ENCODE measurements at regions not wholly inside any gene's neighbourhood (a gene's known extent, or its start where the extent isn't known, plus 50 kb on each side); places are given as distances from the start of the nearest gene placed in this dataset.
"Not testable (repeated sequence)": the region's sequence is repeated elsewhere in the genome, so short reads cannot be mapped to it uniquely, and the experiment has no call there.

DNA sequence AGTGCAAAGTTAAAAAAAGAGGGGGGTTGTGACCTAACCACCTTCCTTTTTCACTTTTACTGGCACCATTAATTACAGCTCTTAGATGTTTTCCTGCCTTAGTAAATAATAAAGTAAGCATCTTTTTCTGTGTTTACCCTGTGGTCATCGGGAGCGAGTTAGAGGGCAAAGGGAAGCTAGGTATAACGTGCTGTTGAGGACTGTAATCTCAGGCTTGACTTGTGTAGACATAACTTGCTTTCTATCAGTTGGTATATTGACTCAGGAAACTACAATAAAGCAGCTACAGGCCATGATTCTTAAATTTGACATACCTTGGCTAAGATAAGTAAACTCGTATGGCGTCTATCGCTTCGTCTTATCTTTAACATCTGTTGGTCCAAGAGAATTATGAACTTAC is 509.8 kb upstream of the CHD1 start:
- intact Hi-C loops (cut with micrococcal nuclease) = no loop called here
- ATAC-seq (no peak), DNase-seq (no peak)

- DNase-seq (no peak), ATAC-seq (no peak)
- intact Hi-C loops (cut with micrococcal nuclease) = no loop called here
Measured at GRCh38 chr5:99437986-99438385, 509.2 kb upstream of the CHD1 start.

DNA sequence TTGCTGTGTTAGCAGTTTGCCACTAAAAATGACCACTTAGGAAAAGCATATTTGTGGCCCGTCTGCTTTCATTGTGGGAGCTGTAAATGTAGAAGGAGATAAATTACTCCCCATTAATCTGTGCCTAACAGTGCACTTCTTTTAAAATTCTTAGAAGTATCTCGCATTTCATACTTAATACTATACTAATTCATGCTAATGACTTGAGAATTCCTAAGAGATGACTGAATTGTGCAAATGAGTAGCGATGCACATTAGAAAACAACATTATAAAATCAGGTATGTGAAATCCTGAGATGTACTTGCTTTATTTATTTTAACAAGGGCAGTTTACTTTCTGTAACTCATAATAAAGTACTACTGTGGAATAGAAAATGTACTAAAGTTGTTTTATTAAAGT is 494.6 kb upstream of the CHD1 start:
- intact Hi-C loops (cut with micrococcal nuclease); DNase-seq; ATAC-seq: not testable (repeated sequence)

DNA sequence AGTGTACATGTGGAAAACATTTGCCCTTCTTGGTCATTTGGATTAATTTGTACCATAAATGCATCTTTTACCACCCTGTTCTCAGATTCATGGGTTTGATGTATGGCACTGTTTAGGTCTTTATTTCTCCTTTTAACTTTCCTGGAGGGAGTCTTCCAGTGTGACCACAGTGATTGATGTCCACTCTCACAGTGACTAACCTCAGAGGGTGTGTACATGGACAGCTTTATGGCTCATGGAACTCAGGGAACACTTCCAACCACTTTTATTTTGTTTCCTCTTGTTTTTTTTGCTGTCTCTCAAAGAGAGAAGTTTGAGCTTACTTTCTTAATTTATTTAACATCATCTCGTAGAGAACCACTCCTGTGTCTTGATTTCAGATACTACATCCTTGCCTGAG is 489.8 kb upstream of the CHD1 start:
- intact Hi-C loops (cut with micrococcal nuclease); ATAC-seq; DNase-seq: not testable (repeated sequence)

DNA sequence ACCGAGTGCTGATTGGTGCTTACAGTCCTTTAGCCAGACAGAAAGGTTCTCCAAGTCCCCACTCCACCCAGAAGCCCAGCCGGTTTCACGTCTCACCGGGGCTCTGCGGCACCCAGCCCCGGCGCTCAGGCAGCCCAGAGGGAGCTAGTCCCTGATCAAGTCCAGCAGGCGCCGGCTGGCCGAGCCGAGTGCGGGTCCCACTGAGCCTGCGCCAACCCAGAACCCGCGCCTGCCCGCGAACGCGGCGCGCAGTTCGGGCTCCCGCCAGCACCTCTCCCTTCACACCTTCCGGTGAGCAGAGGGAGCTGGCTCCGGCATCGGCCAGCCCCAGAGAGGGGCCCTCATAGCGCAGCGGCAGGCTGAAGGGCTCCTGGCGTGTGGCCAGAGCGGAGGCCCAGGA is 481.6 kb upstream of the CHD1 start:
- ATAC-seq; DNase-seq; intact Hi-C loops (cut with micrococcal nuclease): not testable (repeated sequence)

DNA sequence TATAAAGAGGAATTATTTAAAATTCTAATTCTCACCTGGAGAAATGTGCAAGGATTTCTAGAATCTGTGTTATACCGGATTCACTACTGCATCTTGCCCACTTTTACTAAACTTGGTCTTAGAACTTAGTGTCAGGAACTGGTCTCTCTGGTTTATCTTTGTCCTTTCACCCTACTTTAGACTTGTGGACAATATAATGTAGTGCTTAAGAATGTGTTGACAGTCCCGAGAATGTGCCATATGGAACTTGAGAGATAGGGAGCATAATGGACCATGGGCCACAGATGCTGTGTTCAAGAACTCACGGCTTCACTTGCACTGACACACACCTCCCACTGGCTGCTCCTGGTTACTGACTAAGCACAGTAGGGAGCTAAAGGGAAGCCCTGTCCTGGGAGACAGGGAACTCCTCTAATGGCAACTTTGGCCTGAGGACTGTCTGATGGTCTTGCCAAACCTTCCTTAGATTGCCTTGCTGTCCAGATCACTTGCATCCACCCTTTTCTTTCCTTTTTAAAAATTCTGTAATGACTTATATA is 476.0 kb upstream of the CHD1 start:
- ATAC-seq; intact Hi-C loops (cut with micrococcal nuclease); DNase-seq: not testable (repeated sequence)

DNA sequence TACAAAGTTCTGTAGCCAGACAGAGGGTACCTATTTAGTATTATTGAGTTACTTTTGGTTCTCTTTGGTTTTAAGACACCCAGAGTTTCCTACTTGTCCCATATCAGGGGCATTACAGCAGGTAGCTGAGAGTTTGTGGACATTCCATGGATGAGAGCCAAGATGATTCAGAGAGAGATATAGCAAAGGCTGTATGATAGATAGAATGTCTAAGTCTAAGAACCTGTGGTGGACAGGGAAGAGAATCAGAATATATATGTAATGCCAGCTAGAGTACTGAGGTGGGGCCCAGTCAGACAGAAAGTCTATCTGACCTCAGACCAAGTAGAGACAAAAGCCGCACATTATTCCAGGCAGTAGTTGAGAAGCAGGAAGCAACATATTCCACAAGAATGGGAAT is 471.8 kb upstream of the CHD1 start:
- ATAC-seq; intact Hi-C loops (cut with micrococcal nuclease); DNase-seq: not testable (repeated sequence)

- ATAC-seq = no peak
- intact Hi-C loops (cut with micrococcal nuclease) = no loop called here
- no peak for DNase-seq
Measured at GRCh38 chr5:99398976-99399375, 470.2 kb upstream of the CHD1 start.

- intact Hi-C loops (cut with micrococcal nuclease) = no loop called here
- no peak for ATAC-seq
- no peak for DNase-seq
Measured at GRCh38 chr5:99386406-99387077, 457.7 kb upstream of the CHD1 start.

DNA sequence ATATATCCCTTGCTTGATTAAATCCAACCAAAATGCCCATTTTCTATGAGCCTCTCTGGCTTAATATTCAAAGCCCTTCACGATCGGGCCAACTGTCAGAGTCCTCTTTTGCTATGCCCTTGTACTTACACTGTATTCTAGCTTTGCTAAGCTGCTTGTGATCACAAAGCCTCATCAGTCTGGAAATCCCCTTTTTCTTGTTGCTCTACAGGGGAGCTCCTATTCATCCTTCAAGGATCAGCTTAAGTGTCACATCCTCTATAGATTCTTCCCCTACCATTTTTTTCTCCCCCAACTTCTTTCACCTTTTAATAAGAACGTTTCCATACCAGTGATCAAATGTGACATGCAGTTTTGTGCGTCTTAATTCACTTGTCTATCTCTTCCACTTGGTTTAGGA is 450.4 kb upstream of the CHD1 start:
- no peak for ATAC-seq
- DNase-seq = no peak
- intact Hi-C loops (cut with micrococcal nuclease) = no loop called here

DNA sequence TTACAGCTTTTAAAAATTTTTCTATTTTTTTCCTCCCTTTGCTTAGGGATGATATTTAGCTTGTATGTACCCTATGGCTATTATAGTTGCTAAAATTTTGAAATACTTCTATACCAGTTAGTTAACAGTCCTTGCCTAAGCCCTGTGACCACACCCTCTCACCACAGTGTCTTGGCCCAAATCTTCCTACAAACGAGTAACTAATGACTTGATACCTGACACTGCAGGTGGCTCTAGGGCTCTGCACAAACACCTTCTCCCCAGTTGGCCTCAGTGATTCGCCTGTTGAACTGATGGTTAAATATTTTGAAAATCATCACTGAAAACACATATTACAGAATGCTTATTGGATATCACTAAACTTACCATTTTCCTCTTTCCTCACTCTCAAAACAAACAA is 449.6 kb upstream of the CHD1 start:
- DNase-seq (no peak), ATAC-seq (no peak)
- intact Hi-C loops (cut with micrococcal nuclease) = no loop called here

DNA sequence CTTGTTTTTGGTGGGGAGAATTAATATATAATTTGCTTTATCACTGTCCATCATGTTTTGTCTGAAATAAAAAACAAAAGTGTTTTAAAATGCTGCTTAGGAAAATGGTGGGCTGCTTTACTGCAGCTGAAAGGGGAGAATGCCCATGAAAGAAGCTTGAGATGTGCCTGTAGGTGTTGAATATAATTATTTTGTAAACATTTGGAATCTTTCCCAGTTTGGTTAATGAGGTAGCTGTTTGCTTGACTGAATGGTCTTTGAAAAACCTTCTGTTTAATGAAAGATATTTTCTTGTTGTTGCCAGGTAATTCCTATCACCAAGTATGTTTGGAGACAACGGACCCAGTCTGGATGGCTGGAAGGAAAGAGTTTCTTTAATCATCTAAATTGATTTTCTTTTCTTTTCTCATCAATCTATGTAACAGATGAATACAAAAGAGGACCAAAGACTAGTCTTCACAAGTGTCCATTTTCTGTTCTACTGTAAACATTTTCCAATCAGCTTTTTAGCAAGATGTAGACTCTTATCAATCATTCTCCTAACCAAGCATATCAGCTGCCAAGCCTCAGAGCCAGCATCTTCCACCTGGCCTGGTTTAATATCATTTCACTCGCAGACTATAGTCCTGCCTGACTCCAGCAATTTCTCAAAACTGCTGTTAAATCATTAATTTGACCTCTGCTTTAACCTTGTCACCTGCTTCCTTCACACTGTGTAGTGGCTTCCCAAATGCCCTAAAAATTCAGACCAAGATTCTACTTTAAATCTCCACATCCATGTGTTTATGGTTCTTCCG is 441.2 kb upstream of the CHD1 start:
- ATAC-seq = no peak
- DNase-seq = no peak
- intact Hi-C loops (cut with micrococcal nuclease) = no loop called here

- intact Hi-C loops (cut with micrococcal nuclease) = no loop called here
- DNase-seq (no peak), ATAC-seq (no peak)
Measured at GRCh38 chr5:99368726-99369125, 439.9 kb upstream of the CHD1 start.

- intact Hi-C loops (cut with micrococcal nuclease) = no loop called here
- ATAC-seq (no peak), DNase-seq (no peak)
Measured at GRCh38 chr5:99355881-99356280, 427.1 kb upstream of the CHD1 start.

DNA sequence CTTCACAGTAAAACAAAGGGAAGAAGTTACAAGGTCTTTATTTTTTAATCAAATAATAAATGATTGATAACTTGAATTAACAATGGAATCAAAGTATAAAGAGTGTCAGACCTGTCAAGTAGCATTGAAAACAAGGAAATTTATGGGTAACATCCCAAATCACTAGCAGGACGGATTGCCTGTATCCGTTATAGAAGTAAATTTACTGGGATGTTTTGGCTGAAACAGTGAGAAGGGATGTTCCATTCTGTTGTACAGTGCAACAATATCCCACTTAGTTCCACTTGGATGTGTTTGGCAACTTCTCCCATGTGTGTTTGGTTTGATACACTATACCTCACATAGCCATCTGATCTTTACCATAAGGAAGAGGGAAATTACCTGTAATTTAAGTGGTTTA is 421.0 kb upstream of the CHD1 start:
- DNase-seq = no peak
- ATAC-seq = no peak
- intact Hi-C loops (cut with micrococcal nuclease) = no loop called here

DNA sequence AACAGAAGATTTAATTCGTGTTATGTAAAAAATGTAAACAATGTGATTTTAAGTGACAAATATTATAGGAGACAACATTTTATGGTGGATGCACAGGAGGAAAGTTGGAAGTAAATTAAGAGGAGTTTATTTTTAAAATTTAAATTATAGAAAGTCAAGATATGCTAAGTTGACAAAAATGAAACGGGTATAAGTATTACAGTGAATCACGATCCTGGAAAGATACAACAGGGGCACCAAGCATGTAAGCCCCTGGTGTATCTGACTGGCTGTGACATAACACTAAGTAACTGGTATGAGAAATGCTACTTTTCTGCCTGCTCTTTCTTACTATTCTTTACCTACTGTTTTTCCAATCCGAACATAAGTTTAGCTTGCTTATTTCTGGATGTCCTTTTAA is 419.8 kb upstream of the CHD1 start:
- intact Hi-C loops (cut with micrococcal nuclease) = no loop called here
- DNase-seq (no peak), ATAC-seq (no peak)

GRCh38 chr5:99339758-99340157 is 411.0 kb upstream of the CHD1 start:
- ATAC-seq; intact Hi-C loops (cut with micrococcal nuclease); DNase-seq: not testable (repeated sequence)

DNA sequence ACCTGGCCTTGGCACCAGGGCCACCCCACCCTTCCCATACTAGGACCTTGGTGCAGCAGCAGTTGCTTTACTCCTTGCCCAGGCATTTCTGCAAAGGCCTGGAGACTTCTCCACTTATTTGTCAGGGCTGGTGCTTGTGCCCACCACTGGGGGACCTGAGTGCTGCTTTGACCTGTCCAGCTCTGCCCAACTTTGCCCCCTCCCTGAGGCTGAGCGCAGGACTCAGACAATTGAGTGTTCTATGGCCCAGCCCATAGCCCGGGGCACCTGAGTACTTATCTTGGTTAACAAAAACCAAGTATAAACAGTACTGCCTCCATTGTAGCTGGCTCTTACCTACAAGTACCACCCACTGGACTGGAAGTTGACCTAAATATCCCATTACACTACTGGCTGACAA is 406.1 kb upstream of the CHD1 start:
- intact Hi-C loops (cut with micrococcal nuclease) = no loop called here
- DNase-seq = no peak
- no peak for ATAC-seq

DNA sequence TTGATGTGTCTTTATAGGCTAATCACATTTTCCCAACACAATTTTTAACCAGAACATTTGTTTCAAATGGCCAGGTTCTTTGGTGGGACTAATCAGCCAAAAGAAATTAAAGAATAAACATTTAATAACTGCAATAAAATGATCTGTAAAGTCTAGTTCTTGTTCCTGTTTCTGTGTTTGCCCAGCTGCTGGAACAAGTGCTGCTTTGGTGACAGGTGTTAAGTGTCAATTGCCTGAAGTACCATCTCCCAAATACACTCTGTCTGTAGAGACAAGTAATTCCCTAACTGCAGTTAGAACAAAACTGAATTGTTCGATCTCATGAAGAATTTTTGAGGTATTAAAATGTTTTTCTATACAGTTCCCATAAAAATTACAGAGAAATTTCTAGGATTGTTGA is 402.3 kb upstream of the CHD1 start:
- DNase-seq (no peak), ATAC-seq (no peak)
- intact Hi-C loops (cut with micrococcal nuclease) = no loop called here

DNA sequence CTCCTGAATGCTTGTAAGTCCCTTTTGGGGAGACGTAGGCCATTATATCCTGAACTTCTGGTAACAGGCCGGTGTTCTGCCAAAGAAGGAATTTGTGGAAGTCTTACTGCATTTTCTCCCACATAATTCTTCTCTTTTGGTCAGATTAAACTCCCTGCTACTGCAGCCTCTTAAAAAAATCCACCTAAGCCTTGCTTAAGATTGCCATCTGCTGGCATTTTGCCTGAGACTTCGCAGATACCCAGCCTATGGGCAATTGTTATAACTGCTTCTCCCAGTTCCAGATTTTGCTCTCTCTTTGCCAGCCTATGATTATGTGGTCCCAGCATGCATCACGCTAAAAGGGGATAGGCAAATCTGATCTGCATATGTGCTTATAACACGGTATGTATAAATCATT is 391.6 kb upstream of the CHD1 start:
- no peak for DNase-seq
- no peak for ATAC-seq
- intact Hi-C loops (cut with micrococcal nuclease) = no loop called here

GRCh38 chr5:99317136-99317535 is 388.3 kb upstream of the CHD1 start:
- no peak for ATAC-seq
- intact Hi-C loops (cut with micrococcal nuclease) = no loop called here
- DNase-seq = no peak

All from left ventricle myocardium superior (tissue), 1 donor.